Heart left ventricle (tissue), 13 donors: ENCODE measurements at regions not wholly inside any gene's neighbourhood (a gene's known extent, or its start where the extent isn't known, plus 50 kb on each side); places are given as distances from the start of the nearest gene placed in this dataset.

Source experiments
- CTCF ChIP-seq, 12 donors: fragments of 200-600 bp; sonication (generic) in 4 of 12; IDR thresholded peaks; one replicate each; pipeline versions ENCODE4 v1.5.0 to v1.8.0; 2018 to 2022; ENCODE audit warnings: antibody characterized with exemption in 12 of 12, mild to moderate bottlenecking in 5 of 12
- POLR2A ChIP-seq, 2 donors: fragments of 450-650 bp; IDR thresholded peaks; one replicate each; pipeline ENCODE4 v1.6.1; 2017; ENCODE audit warnings: antibody characterized with exemption in 2 of 2, mild to moderate bottlenecking in 2 of 2, moderate library complexity in 2 of 2
- donor health status: ischemic (EF 13 %, LVEDD 7.1; RV severe dilation, severe dysfunction).
- donor health status: DM: no; HTN: yes; CAD: no.
- donor health status: DM: no; HTN: no; CAD: no.
- donor health status: ischemic (EF 25% LVEDD 6.9; RV normal size, moderate dysfunction).
- donor health status: ischemic (EF 25% LVEDD 5.7; RV mildly dilated, moderate dysfunction).
- donor health status: ischemic (EF 35%, LVEDD 5.7; RV mildly dilated, moderate dysfunction).
- donor health status: nonischemic (EF 11% LVEDD 7.7; RV severe dilation, severe dysfunction).
- donor health status: DM: yes; HTN: yes; CAD: no.
- donor health status: PGD.
- donor health status: ischemic (EF 29% LVEDD 5.4; RV normal size, mild dysfunction).
- donor health status: nonischemic (EF 23%, LVEDD 6.1; RV moderate dilation, normal function).

GRCh38 chr6:85085875-85086274 is 321.5 kb upstream of the TBX18 start:
- TF ChIP-seq CTCF (IDR thresholded peaks at IDR 0.05) (no peak), POLR2A (IDR thresholded peaks at IDR 0.05) (no peak)
